ENCODE measurements at regions not wholly inside any gene's neighbourhood (a gene's known extent, or its start where the extent isn't known, plus 50 kb on each side); places are given as distances from the start of the nearest gene placed in this dataset.

DNA sequence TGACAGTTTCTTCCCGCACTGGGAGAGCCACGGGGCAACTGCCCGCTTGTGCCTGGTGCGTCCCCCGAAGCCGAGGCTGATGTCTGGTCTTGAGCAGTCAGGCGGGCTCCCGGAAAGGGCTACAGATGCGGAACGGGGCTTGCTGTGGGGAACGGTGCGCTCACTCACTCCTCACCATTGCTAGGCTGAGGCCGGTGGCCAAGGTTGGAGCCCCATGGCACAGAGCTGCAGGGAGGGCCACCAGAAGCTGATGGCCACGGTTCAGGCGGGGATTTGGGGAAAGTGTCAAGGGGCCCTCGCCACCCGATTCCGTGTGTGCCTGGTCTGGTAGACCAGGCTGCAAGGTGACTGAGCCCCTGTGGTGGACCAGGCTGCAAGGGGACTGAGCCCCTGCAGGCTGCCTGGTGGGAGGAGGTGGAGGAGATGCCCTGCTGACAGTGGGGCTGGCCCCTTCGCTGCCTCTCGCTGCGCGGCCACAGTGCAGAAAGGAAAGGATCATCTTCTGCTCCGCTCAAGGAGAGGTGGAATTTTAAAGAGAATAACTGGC lies 1315.8 kb downstream of the BRD1 start:
- Histone ChIP-seq H3K4me1 (ENCODE audit: control insufficient read depth in 2 of 2, insufficient read depth in 2 of 2, low read length in 2 of 2) (no peaks in the 10 kb centered on the region), H3K9me3 (ENCODE audit: control extremely low read depth in 1 of 3, control insufficient read depth in 2 of 3, insufficient read depth in 1 of 3, low read length in 2 of 3) (peaks cover 0 to 4% (median 0%) of the 10 kb centered on the region in 3 donors), H3K36me3 (replicated peaks in 1 of 2; ENCODE audit: control extremely low read depth in 1 of 2, control insufficient read depth in 1 of 2, extremely low read depth in 1 of 2, insufficient read depth in 2 of 2, low read length in 1 of 2) (no peaks in the 10 kb centered on the region), H2AFZ (ENCODE audit: insufficient read depth, low read depth, low read length, poor library complexity, severe bottlenecking) (no peak overlapping the region), H3K4me3 (ENCODE audit: control extremely low read depth in 1 of 5, extremely low read depth in 1 of 5, insufficient read depth in 1 of 5, low read depth in 2 of 5, low read length in 4 of 5) (no peak overlapping the region), H3K9ac (ENCODE audit: low read length) (no peak overlapping the region), H4K20me1 (ENCODE audit: control insufficient read depth, insufficient read depth, low read length, poor library complexity, severe bottlenecking) (no peaks in the 10 kb centered on the region), H3K27me3 (replicated peaks in 1 of 4; ENCODE audit: control extremely low read depth in 1 of 4, control insufficient read depth in 3 of 4, insufficient read depth in 4 of 4, low read length in 3 of 4) (no peaks in the 10 kb centered on the region), H3K27ac (ENCODE audit: low read length in 2 of 2) (no peak overlapping the region), H3K4me2 (replicated peaks; ENCODE audit: low read depth, low read length, poor library complexity, severe bottlenecking) (no peak overlapping the region), H3K79me2 (ENCODE audit: control insufficient read depth, insufficient read depth, low read length) (no peaks in the 10 kb centered on the region)
- ChIA-PET POLR2A (no interaction called here), CTCF (no interaction called here)
- WGBS (ENCODE audit: insufficient coverage), result 95% methylated on average over 23 of the region's 23 CpGs
- no peak overlapping the region for H3K27ac Mint-ChIP-seq
- no peaks in the 10 kb centered on the region for H3K4me1 Mint-ChIP-seq
- H3K4me3 Mint-ChIP-seq, result no peak overlapping the region
- intact Hi-C loops (cut with micrococcal nuclease), result no loop called here
- no peak for ATAC-seq (ENCODE audit: low read depth)
- H3K27me3 Mint-ChIP-seq, result no peaks in the 10 kb centered on the region
- H3K9me3 Mint-ChIP-seq (ENCODE audit: insufficient read depth), result no peaks in the 10 kb centered on the region
- no peak for TF ChIP-seq EZH2 (IDR thresholded peaks at IDR 0.05; ENCODE audit: borderline replicate concordance, insufficient read depth, low read depth, low read length, poor library complexity, severe bottlenecking)
- TF ChIP-seq, protein P1, sequence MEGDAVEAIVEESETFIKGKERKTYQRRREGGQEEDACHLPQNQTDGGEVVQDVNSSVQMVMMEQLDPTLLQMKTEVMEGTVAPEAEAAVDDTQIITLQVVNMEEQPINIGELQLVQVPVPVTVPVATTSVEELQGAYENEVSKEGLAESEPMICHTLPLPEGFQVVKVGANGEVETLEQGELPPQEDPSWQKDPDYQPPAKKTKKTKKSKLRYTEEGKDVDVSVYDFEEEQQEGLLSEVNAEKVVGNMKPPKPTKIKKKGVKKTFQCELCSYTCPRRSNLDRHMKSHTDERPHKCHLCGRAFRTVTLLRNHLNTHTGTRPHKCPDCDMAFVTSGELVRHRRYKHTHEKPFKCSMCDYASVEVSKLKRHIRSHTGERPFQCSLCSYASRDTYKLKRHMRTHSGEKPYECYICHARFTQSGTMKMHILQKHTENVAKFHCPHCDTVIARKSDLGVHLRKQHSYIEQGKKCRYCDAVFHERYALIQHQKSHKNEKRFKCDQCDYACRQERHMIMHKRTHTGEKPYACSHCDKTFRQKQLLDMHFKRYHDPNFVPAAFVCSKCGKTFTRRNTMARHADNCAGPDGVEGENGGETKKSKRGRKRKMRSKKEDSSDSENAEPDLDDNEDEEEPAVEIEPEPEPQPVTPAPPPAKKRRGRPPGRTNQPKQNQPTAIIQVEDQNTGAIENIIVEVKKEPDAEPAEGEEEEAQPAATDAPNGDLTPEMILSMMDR (IDR thresholded peaks at IDR 0.05), result no peak
- no peak for DNase-seq

DNA sequence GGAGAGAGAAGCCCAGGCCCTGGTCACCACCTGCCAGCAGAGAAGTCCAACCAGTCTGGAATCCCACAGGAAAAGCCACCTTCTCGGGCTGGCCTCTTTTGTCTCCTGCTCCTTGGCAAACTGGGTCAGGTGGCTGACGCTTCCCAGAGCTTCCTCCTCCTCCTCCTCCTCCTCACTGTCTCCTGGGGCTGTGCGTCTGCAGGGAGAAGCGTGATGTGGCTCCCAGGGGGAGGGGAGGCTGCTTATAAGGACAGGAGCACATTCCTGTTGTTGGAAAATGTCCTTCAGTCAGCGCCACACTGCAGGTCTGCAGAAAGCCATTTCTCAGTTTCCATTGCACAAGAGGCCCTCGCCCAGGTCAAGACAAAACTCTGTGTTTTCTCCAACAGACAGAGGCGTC lies 1316.5 kb downstream of the BRD1 start:
- TF ChIP-seq EZH2 (IDR thresholded peaks at IDR 0.05; ENCODE audit: borderline replicate concordance, insufficient read depth, low read depth, low read length, poor library complexity, severe bottlenecking), result no peak
- TF ChIP-seq, protein P1 (IDR thresholded peaks at IDR 0.05), result no peak

More for the DNA sequence above, 1316.5 kb downstream of the BRD1 start:
- ChIA-PET POLR2A (interaction anchor here (0.6 kb wide), 1 partner anchor 9 kb away, joined by 4 read pairs; no protein-coding TSS in a partner anchor), CTCF (no interaction called here)
- no peak overlapping the region for H3K27ac ChIP-seq (ENCODE audit: low read length in 2 of 2)
- WGBS (ENCODE audit: insufficient coverage), result 77% methylated on average over 4 of the region's 7 CpGs
- H4K20me1 ChIP-seq (ENCODE audit: control insufficient read depth, insufficient read depth, low read length, poor library complexity, severe bottlenecking), result no peaks in the 10 kb centered on the region
- no peaks in the 10 kb centered on the region for H3K36me3 ChIP-seq (replicated peaks in 1 of 2; ENCODE audit: control extremely low read depth in 1 of 2, control insufficient read depth in 1 of 2, extremely low read depth in 1 of 2, insufficient read depth in 2 of 2, low read length in 1 of 2)
- Mint-ChIP-seq H3K27me3 (no peaks in the 10 kb centered on the region), H3K4me3 (no peak overlapping the region), H3K27ac (no peak overlapping the region), H3K9me3 (ENCODE audit: insufficient read depth) (no peaks in the 10 kb centered on the region), H3K4me1 (no peaks in the 10 kb centered on the region)
- no peak overlapping the region for H2AFZ ChIP-seq (ENCODE audit: insufficient read depth, low read depth, low read length, poor library complexity, severe bottlenecking)
- DNase-seq, result no peak
- H3K9me3 ChIP-seq (ENCODE audit: control extremely low read depth in 1 of 3, control insufficient read depth in 2 of 3, insufficient read depth in 1 of 3, low read length in 2 of 3), result peaks cover 0 to 4% (median 0%) of the 10 kb centered on the region in 3 donors
- H3K79me2 ChIP-seq (ENCODE audit: control insufficient read depth, insufficient read depth, low read length), result no peaks in the 10 kb centered on the region
- no peaks in the 10 kb centered on the region for H3K4me1 ChIP-seq (ENCODE audit: control insufficient read depth in 2 of 2, insufficient read depth in 2 of 2, low read length in 2 of 2)
- no peak overlapping the region for H3K4me3 ChIP-seq (ENCODE audit: control extremely low read depth in 1 of 5, extremely low read depth in 1 of 5, insufficient read depth in 1 of 5, low read depth in 2 of 5, low read length in 4 of 5)
- H3K4me2 ChIP-seq (replicated peaks; ENCODE audit: low read depth, low read length, poor library complexity, severe bottlenecking), result no peak overlapping the region
- H3K27me3 ChIP-seq (replicated peaks in 1 of 4; ENCODE audit: control extremely low read depth in 1 of 4, control insufficient read depth in 3 of 4, insufficient read depth in 4 of 4, low read length in 3 of 4), result no peaks in the 10 kb centered on the region
- H3K9ac ChIP-seq (ENCODE audit: low read length), result no peak overlapping the region
- no peak for ATAC-seq (ENCODE audit: low read depth)
- intact Hi-C loops (cut with micrococcal nuclease), result no loop called here
